Heart left ventricle (tissue), 16 donors: ENCODE measurements at regions not wholly inside any gene's neighbourhood (a gene's known extent, or its start where the extent isn't known, plus 50 kb on each side); places are given as distances from the start of the nearest gene placed in this dataset.

ENCODE experiments used
- ATAC-seq, 4 donors: fragments of 200-7000 bp; cut with Tn5 transposase; one replicate each; pipeline ENCODE4 v1.9.1; 2020 to 2022; ENCODE audit warnings: moderate library complexity in 4 of 4, mild to moderate bottlenecking in 3 of 4, moderate number of reproducible peaks in 1 of 4
- DNase-seq, 5 donors: peaks; one replicate each; pipeline ENCODE4 v3.0.0-alpha.2; 2020
- H3K27ac ChIP-seq, 12 donors: fragments of 200-600 bp; sonication (generic) in 4 of 12; one replicate each; pipeline versions ENCODE4 v1.5.0 to v1.8.0; 2016 to 2022; ENCODE audit warnings: mild to moderate bottlenecking in 2 of 12
- H3K27me3 ChIP-seq, 9 donors: fragments of 200-600 bp; sonication (generic) in 2 of 9; one replicate each; pipeline versions ENCODE4 v1.5.1 to v1.8.0; 2016 to 2022; ENCODE audit warnings: mild to moderate bottlenecking in 3 of 9
- H3K36me3 ChIP-seq, 9 donors: fragments of 200-600 bp; sonication (generic) in 2 of 9; one replicate each; pipeline versions ENCODE4 v1.5.0 to v1.8.0; 2018 to 2022; ENCODE audit warnings: mild to moderate bottlenecking in 2 of 9
- H3K4me1 ChIP-seq, 12 donors: fragments of 200-600 bp; sonication (generic) in 4 of 12; one replicate each; pipeline versions ENCODE4 v1.5.0 to v1.8.0; 2016 to 2022; ENCODE audit warnings: mild to moderate bottlenecking in 3 of 12
- H3K4me3 ChIP-seq, 12 donors: fragments of 200-600 bp; sonication (generic) in 4 of 12; one replicate each; pipeline versions ENCODE4 v1.5.0 to v1.8.0; 2017 to 2022; ENCODE audit warnings: mild to moderate bottlenecking in 9 of 12, moderate library complexity in 4 of 12
- H3K9me3 ChIP-seq, 12 donors: fragments of 200-600 bp; sonication (generic) in 4 of 12; one replicate each; pipeline versions ENCODE4 v1.5.0 to v1.8.0; 2016 to 2022; ENCODE audit warnings: mild to moderate bottlenecking in 1 of 12
- POLR2A ChIP-seq, 2 donors: fragments of 450-650 bp; IDR thresholded peaks; one replicate each; pipeline ENCODE4 v1.6.1; 2017; ENCODE audit warnings: antibody characterized with exemption in 2 of 2, mild to moderate bottlenecking in 2 of 2, moderate library complexity in 2 of 2
- WGBS, 4 donors: extraction: QIAGEN DNeasy Blood & Tissue Kit in 2 of 4; methylation state at CpG; one replicate each; pipeline versions ENCODE4 v1.1.5 to v1.1.7; 2013 to 2018; 5-methylcytosine and 5-hydroxymethylcytosine counted together
- intact Hi-C, 10 donors: fragments of 100-400 bp; cut with DNase I; formaldehyde crosslinking; loops; one replicate each; pipeline versions ENCODE4 v1.11.1 to v1.14.2; 2022
- TF ChIP-seq, protein P1 (sequence below), 12 donors: fragments of 200-600 bp; sonication (generic) in 4 of 12; IDR thresholded peaks; one replicate each; pipeline versions ENCODE4 v1.5.0 to v1.8.0; 2018 to 2022; ENCODE audit warnings: antibody characterized with exemption in 12 of 12, mild to moderate bottlenecking in 5 of 12
- donor health status: ischemic (EF 13 %, LVEDD 7.1; RV severe dilation, severe dysfunction).
- donor health status: healthy with polysubstance abuse.
- donor health status: DM: no; HTN: yes; CAD: no.
- donor health status: DM: no; HTN: no; CAD: no.
- donor health status: ischemic (EF 25% LVEDD 6.9; RV normal size, moderate dysfunction).
- donor health status: ischemic (EF 25% LVEDD 5.7; RV mildly dilated, moderate dysfunction).
- donor health status: healthy.
- donor health status: DM: yes; HTN: yes; CAD: no.
- donor health status: ischemic (EF 35%, LVEDD 5.7; RV mildly dilated, moderate dysfunction).
- donor health status: nonischemic (EF 11% LVEDD 7.7; RV severe dilation, severe dysfunction).
- donor health status: DM: yes; HTN: yes; CAD: no.
- donor health status: PGD.
- donor health status: ischemic (EF 29% LVEDD 5.4; RV normal size, mild dysfunction).
- donor health status: nonischemic (EF 23%, LVEDD 6.1; RV moderate dilation, normal function).

DNA sequence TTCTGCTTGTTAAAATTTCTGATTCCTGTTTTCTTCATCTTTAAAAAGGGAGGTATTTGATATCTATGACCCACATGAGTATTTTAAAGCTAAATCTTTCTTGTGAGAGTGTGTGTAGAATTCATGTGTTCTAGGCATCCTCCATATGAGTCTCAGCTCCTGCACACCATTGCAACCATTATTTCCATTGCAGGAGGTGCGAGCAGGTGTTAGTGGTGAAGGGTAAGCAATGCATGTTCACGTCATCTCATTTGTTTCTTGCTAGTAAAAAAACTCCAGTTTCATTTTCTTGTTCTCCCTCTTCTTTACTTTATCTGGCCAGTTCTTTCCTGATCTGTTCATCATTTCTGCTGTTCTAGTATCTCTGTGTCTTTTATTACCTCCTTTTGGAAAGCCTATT lies 100.5 kb downstream of the ADRA2A start:
- no peaks in the 10 kb centered on the region for H3K4me1 ChIP-seq
- intact Hi-C loops, result no loop called here
- H3K27me3 ChIP-seq, result peaks cover 0 to 5% (median 0%) of the 10 kb centered on the region in 9 donors
- H3K9me3 ChIP-seq, result peaks cover 0 to 6% (median 0%) of the 10 kb centered on the region in 12 donors
- WGBS, 4 donors, result 80 to 91% (median 87%) methylated on average over 2 of the region's 2 CpGs
- TF ChIP-seq, protein P1, sequence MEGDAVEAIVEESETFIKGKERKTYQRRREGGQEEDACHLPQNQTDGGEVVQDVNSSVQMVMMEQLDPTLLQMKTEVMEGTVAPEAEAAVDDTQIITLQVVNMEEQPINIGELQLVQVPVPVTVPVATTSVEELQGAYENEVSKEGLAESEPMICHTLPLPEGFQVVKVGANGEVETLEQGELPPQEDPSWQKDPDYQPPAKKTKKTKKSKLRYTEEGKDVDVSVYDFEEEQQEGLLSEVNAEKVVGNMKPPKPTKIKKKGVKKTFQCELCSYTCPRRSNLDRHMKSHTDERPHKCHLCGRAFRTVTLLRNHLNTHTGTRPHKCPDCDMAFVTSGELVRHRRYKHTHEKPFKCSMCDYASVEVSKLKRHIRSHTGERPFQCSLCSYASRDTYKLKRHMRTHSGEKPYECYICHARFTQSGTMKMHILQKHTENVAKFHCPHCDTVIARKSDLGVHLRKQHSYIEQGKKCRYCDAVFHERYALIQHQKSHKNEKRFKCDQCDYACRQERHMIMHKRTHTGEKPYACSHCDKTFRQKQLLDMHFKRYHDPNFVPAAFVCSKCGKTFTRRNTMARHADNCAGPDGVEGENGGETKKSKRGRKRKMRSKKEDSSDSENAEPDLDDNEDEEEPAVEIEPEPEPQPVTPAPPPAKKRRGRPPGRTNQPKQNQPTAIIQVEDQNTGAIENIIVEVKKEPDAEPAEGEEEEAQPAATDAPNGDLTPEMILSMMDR (IDR thresholded peaks at IDR 0.05), result no peak
- TF ChIP-seq POLR2A (IDR thresholded peaks at IDR 0.05), result no peak
- DNase-seq, result no peak
- ATAC-seq, result no peak
- no peaks in the 10 kb centered on the region for H3K36me3 ChIP-seq
- no peak overlapping the region for H3K27ac ChIP-seq
- no peak overlapping the region for H3K4me3 ChIP-seq

DNA sequence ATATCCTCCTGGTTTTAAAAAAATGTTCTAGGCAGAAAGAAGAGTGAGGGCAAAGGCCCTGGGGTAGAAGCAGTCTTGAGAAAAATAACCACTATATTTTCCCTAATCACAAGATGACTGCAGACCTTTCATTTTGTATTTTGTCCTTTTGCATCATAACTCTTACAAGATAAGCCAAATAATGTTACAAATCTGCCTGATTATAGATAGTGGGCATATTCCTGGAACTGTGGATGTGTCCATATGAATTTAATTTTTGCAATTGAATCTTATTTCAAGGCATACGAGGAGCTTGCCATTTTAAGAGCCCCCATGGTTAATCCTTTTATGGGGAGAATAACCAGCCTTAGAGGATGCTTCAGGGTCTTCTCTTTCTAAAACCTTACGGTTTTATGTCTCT lies 102.7 kb downstream of the ADRA2A start:
- Histone ChIP-seq H3K4me3 (no peak overlapping the region), H3K9me3 (no peaks in the 10 kb centered on the region), H3K27me3 (peaks cover 0 to 5% (median 0%) of the 10 kb centered on the region in 9 donors), H3K36me3 (no peaks in the 10 kb centered on the region), H3K27ac (no peak overlapping the region), H3K4me1 (no peaks in the 10 kb centered on the region)
- 63 to 77% (median 72%) methylated on average over 2 of the region's 2 CpGs for WGBS, 4 donors
- no peak for ATAC-seq
- DNase-seq, result no peak
- TF ChIP-seq, protein P1 (IDR thresholded peaks at IDR 0.05), result no peak
- no peak for TF ChIP-seq POLR2A (IDR thresholded peaks at IDR 0.05)
- intact Hi-C loops, result no loop called here

DNA sequence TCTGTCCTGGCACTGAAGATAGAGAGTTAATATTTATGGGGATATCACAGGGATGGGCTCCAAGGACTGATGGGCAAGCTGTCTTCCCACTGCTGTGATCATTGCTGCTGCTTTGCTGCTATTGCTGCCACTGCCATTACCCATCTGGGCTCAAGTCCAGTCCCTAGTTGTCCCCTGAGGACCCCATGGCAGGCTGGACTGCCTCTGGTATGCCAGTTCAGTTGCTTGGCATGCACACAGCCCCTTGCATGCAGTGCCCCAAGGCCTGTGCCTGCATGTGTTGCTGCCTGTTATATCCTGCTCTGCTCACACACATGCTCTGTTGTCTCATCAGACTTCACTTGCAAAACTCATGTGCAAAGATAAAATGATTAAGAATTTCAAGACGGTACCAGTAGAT lies 109.5 kb downstream of the ADRA2A start:
- TF ChIP-seq POLR2A (IDR thresholded peaks at IDR 0.05), result no peak
- TF ChIP-seq, protein P1 (IDR thresholded peaks at IDR 0.05), result no peak
- ATAC-seq, result no peak
- intact Hi-C loops, result no loop called here
- Histone ChIP-seq H3K9me3 (no peaks in the 10 kb centered on the region), H3K36me3 (no peaks in the 10 kb centered on the region), H3K4me3 (no peak overlapping the region), H3K27ac (no peak overlapping the region), H3K27me3 (peaks cover 0 to 5% (median 0%) of the 10 kb centered on the region in 9 donors), H3K4me1 (no peaks in the 10 kb centered on the region)
- no peak for DNase-seq
- 60 to 86% (median 78%) methylated on average over 1 of the region's 1 CpG for WGBS, 4 donors

GRCh38 chr10:111187096-111187495 lies 110.3 kb downstream of the ADRA2A start:
- Histone ChIP-seq H3K4me3 (no peak overlapping the region), H3K27ac (no peak overlapping the region), H3K9me3 (no peaks in the 10 kb centered on the region), H3K27me3 (peaks cover 0 to 5% (median 0%) of the 10 kb centered on the region in 9 donors), H3K4me1 (no peaks in the 10 kb centered on the region), H3K36me3 (no peaks in the 10 kb centered on the region)
- intact Hi-C loops, result no loop called here
- ATAC-seq, result no peak
- DNase-seq, result no peak
- TF ChIP-seq, protein P1 (IDR thresholded peaks at IDR 0.05), result no peak
- no peak for TF ChIP-seq POLR2A (IDR thresholded peaks at IDR 0.05)
- WGBS, 4 donors, result 38 to 57% (median 48%) methylated on average over 4 of the region's 4 CpGs
